H9 (cell line): ENCODE measurements at regions not wholly inside any gene's neighbourhood (a gene's known extent, or its start where the extent isn't known, plus 50 kb on each side); places are given as distances from the start of the nearest gene placed in this dataset.
A peak's percentile ranks its signal among the peaks of the same experiment; 100 is the strongest.

Experiments used
- DNase-seq: peaks from one replicate; pipeline ENCODE4 v3.0.0-alpha.2; 2017
- H2AFZ ChIP-seq: one replicate; pipeline ENCODE4 v1.6.1; 2013; ENCODE audit warnings: mild to moderate bottlenecking, low read length, control low read depth, moderate library complexity
- H2AK5ac ChIP-seq: 2 replicates; pipeline ENCODE4 v1.6.1; 2013; ENCODE audit warnings: low read length, control low read depth, mixed read lengths; ENCODE audit not compliant: insufficient read length
- H2BK120ac ChIP-seq: one replicate; pipeline ENCODE4 v1.6.1; 2013; ENCODE audit warnings: low read depth, mild to moderate bottlenecking, low read length, control low read depth, inconsistent platforms; ENCODE audit not compliant: poor library complexity, severe bottlenecking
- H2BK12ac ChIP-seq: 2 replicates; pipeline ENCODE4 v1.6.1; 2013; ENCODE audit warnings: low read length, control low read depth, mixed read lengths, low read depth; ENCODE audit not compliant: insufficient read length
- H2BK15ac ChIP-seq: 2 replicates; pipeline ENCODE4 v1.6.1; 2013; ENCODE audit warnings: low read depth, low read length, control low read depth
- H2BK20ac ChIP-seq: one replicate; pipeline ENCODE4 v1.6.1; 2013; ENCODE audit warnings: low read depth, mild to moderate bottlenecking, low read length, control low read depth, inconsistent platforms; ENCODE audit not compliant: poor library complexity, severe bottlenecking
- H2BK5ac ChIP-seq: 2 replicates; pipeline ENCODE4 v1.6.1; 2013; ENCODE audit warnings: low read length, control low read depth, mixed read lengths; ENCODE audit not compliant: insufficient read length
- H3K14ac ChIP-seq: 2 replicates; pipeline ENCODE4 v1.6.1; 2013; ENCODE audit warnings: low read length, control low read depth; ENCODE audit not compliant: insufficient read depth
- H3K18ac ChIP-seq: 2 replicates; pipeline ENCODE4 v1.6.1; 2013; ENCODE audit warnings: low read depth, mild to moderate bottlenecking, mixed read lengths, low read length, control low read depth; ENCODE audit not compliant: insufficient read length
- H3K23ac ChIP-seq: 2 replicates; pipeline ENCODE4 v1.6.1; 2013; ENCODE audit warnings: low read length, control low read depth, mixed read lengths, low read depth; ENCODE audit not compliant: insufficient read length
- H3K23me2 ChIP-seq: 2 replicates; pipeline ENCODE4 v1.6.1; 2013; ENCODE audit warnings: low read depth, mild to moderate bottlenecking, mixed read lengths, low read length, control low read depth; ENCODE audit not compliant: insufficient read length, poor library complexity, severe bottlenecking
- H3K27ac ChIP-seq: 2 replicates; pipeline ENCODE4 v1.5.1; 2013; ENCODE audit warnings: low read length, control low read depth, mixed read lengths, low read depth; ENCODE audit not compliant: insufficient read length
- H3K27me3 ChIP-seq: 2 replicates; pipeline ENCODE4 v1.6.1; 2013; ENCODE audit warnings: low read length, control low read depth, inconsistent platforms; ENCODE audit not compliant: insufficient read depth
- H3K4ac ChIP-seq: 2 replicates; pipeline ENCODE4 v1.6.1; 2013; ENCODE audit warnings: low read depth, mild to moderate bottlenecking, control low read depth, inconsistent platforms, low read length, moderate library complexity
- H3K4me1 ChIP-seq: 2 replicates; pipeline ENCODE4 v1.6.1; 2013; ENCODE audit warnings: low read length, control low read depth, inconsistent platforms; ENCODE audit not compliant: insufficient read depth
- H3K4me2 ChIP-seq: 2 replicates; pipeline ENCODE4 v1.6.1; 2013; ENCODE audit warnings: low read length, control low read depth, mixed read lengths; ENCODE audit not compliant: insufficient read length, insufficient read depth
- H3K56ac ChIP-seq: 2 replicates; pipeline ENCODE4 v1.6.1; 2013; ENCODE audit warnings: low read depth, mild to moderate bottlenecking, mixed read lengths, low read length, control low read depth; ENCODE audit not compliant: insufficient read length
- H3K79me1 ChIP-seq: 2 replicates; pipeline ENCODE4 v1.6.1; 2013; ENCODE audit warnings: low read depth, mild to moderate bottlenecking, moderate library complexity, low read length, control low read depth, inconsistent platforms; ENCODE audit not compliant: insufficient read depth, poor library complexity, severe bottlenecking
- H3K79me2 ChIP-seq: 2 replicates; pipeline ENCODE4 v1.6.1; 2013; ENCODE audit warnings: low read length, control low read depth, inconsistent platforms; ENCODE audit not compliant: insufficient read depth
- H3K9ac ChIP-seq: 2 replicates; pipeline ENCODE4 v1.6.1; 2013; ENCODE audit warnings: low read length, control low read depth, mixed read lengths; ENCODE audit not compliant: insufficient read length; ENCODE audit errors: extremely low read depth
- H3K9me3 ChIP-seq: one replicate; pipeline ENCODE4 v1.6.1; 2013; ENCODE audit warnings: low read depth, low read length, inconsistent platforms; ENCODE audit not compliant: control insufficient read depth
- H3T11ph ChIP-seq: one replicate; pipeline ENCODE4 v1.6.1; 2013; ENCODE audit warnings: mild to moderate bottlenecking, low read length, control low read depth, inconsistent platforms
- H4K20me1 ChIP-seq: one replicate; pipeline ENCODE4 v1.6.1; 2013; ENCODE audit not compliant: control insufficient read depth, insufficient read length, insufficient read depth
- H4K5ac ChIP-seq: 2 replicates; pipeline ENCODE4 v1.6.1; 2013; ENCODE audit warnings: low read depth, mild to moderate bottlenecking, mixed read lengths, low read length, control low read depth; ENCODE audit not compliant: insufficient read length
- H4K8ac ChIP-seq: replicated peaks from 2 replicates; pipeline ENCODE4 v1.6.1; 2013; ENCODE audit warnings: low read length, control low read depth, mixed read lengths, low read depth; ENCODE audit not compliant: insufficient read length
- H4K91ac ChIP-seq: 2 replicates; pipeline ENCODE4 v1.6.1; 2013; ENCODE audit warnings: low read depth, mild to moderate bottlenecking, moderate library complexity, mixed read lengths, low read length, control low read depth; ENCODE audit not compliant: insufficient read length
- H3K27ac Mint-ChIP-seq, 3 experiments: 2 replicates in 2 of 3; 3 replicates in 1 of 3; pipeline ENCODE4 v1.8.0; 2020 to 2021; ENCODE audit warnings: mixed read lengths in 3 of 3, mild to moderate bottlenecking in 1 of 3, moderate library complexity in 1 of 3
- H3K27me3 Mint-ChIP-seq: 2 replicates; pipeline ENCODE4 v1.8.0; 2021; ENCODE audit warnings: low read depth, mild to moderate bottlenecking, moderate library complexity, mixed read lengths
- H3K36me3 Mint-ChIP-seq, 3 experiments: 2 replicates in 2 of 3; 3 replicates in 1 of 3; pipeline ENCODE4 v1.8.0; 2020 to 2021; ENCODE audit warnings: low read depth in 3 of 3, mixed read lengths in 3 of 3; ENCODE audit not compliant: insufficient read depth in 1 of 3
- H3K4me1 Mint-ChIP-seq, 2 experiments: 2 replicates each; pipeline ENCODE4 v1.8.0; 2020; ENCODE audit warnings: mixed read lengths in 2 of 2
- H3K4me3 Mint-ChIP-seq, 2 experiments: 2 replicates in 1 of 2; 3 replicates in 1 of 2; pipeline ENCODE4 v1.8.0; 2020 to 2021; ENCODE audit warnings: mild to moderate bottlenecking in 2 of 2, mixed read lengths in 2 of 2, moderate library complexity in 1 of 2
- H3K9me3 Mint-ChIP-seq, 2 experiments: 2 replicates in 1 of 2; 3 replicates in 1 of 2; pipeline ENCODE4 v1.8.0; 2020; ENCODE audit warnings: mild to moderate bottlenecking in 2 of 2, mixed read lengths in 2 of 2, moderate library complexity in 1 of 2
- WGBS: extraction: QIAGEN DNeasy Blood & Tissue Kit; methylation state at CpG from one replicate; pipeline ENCODE4 v1.1.7; 2013; ENCODE audit warnings: missing lambda C conversion rate, low lambda C conversion rate, mixed read lengths; ENCODE audit not compliant: insufficient read length; ENCODE audit errors: extremely low coverage; 5-methylcytosine and 5-hydroxymethylcytosine counted together
- TF ChIP-seq, protein P1 (sequence below): fragments of 200-600 bp; sonication (generic); conservative IDR thresholded peaks from 3 replicates; pipeline ENCODE4 v1.8.0; 2021; ENCODE audit warnings: antibody characterized with exemption, mild to moderate bottlenecking

DNA sequence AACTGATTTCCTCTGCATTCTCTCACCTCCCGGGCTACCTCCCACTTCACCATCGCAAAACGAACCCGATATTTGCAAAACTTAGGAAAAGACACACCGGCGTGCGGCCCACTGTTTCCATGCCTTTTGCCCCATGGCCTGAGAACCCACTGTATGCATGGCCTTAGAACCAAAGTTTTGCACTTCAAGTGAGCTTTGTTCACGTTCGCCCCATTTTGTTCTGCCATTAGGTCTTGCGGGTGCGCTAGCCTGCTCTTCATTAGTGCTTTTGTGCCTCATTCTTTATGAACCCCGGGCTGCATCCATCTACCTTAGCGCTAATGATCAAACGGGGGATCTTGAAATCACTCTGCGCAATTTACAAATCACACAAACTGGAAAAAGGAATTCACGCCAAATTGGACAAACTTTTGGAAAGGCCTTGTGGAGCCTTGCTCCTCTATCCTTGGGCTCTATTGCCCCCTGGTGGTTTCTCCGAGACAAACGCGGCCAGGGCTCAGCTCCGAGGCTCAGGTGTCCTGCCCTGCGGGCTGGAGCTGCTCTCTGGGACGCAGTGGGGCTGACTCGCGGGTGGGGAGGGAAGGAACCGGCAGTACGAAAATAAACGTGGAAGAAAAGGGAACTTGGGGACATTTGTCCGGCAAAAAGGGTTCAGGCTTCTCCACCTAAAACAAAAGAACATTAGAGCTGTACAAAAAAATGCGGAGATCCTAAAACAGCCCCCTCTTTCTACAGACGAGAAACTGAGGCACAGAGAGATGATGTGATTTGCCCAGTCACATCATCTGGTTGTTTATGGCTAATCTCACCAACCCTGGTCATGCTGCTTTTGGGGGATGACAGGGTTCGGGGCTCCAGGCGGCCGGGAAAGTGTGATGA is 300.4 kb upstream of the NFE2L3 start:
- H2BK120ac ChIP-seq = no peak overlapping the region
- no peak overlapping the region for H2BK15ac ChIP-seq
- Mint-ChIP-seq H3K36me3 (no peaks in the 10 kb centered on the region; a peak in 1 of 7 replicates), H3K27ac (no peak overlapping the region; a peak in 1 of 7 replicates), H3K4me3 (peak overlapping the region; percentile 64 to 80), H3K9me3 (no peaks in the 10 kb centered on the region; a peak in 1 of 5 replicates), H3K4me1 (peaks cover 17 to 21% of the 10 kb centered on the region in 2 experiments), H3K27me3 (peaks cover 36% of the 10 kb centered on the region)
- H3K4me2 ChIP-seq = peak overlapping the region; percentile 48
- H3K27ac ChIP-seq = no peak overlapping the region
- H3K18ac ChIP-seq = no peak overlapping the region
- no peak overlapping the region for H3K14ac ChIP-seq
- no peak overlapping the region for H2BK20ac ChIP-seq
- no peak overlapping the region for H2AFZ ChIP-seq
- no peak overlapping the region for H2AK5ac ChIP-seq
- no peaks in the 10 kb centered on the region for H3K4me1 ChIP-seq
- no peak overlapping the region for H3K9ac ChIP-seq
- H4K20me1 ChIP-seq = no peaks in the 10 kb centered on the region
- H4K91ac ChIP-seq = no peak overlapping the region
- no peak overlapping the region for H2BK12ac ChIP-seq
- no peak overlapping the region for H3K23ac ChIP-seq
- H2BK5ac ChIP-seq = no peak overlapping the region
- H4K8ac ChIP-seq = no peak overlapping the region
- H4K5ac ChIP-seq = no peak overlapping the region
- H3K23me2 ChIP-seq = peaks cover 13% of the 10 kb centered on the region
- WGBS = no CpG with 5 or more reads among the region's 33 CpGs
- no peaks in the 10 kb centered on the region for H3K9me3 ChIP-seq
- peak; percentile 85 for DNase-seq
- H3K79me1 ChIP-seq = no peaks in the 10 kb centered on the region
- no peaks in the 10 kb centered on the region for H3K79me2 ChIP-seq
- H3K27me3 ChIP-seq = peaks cover 20% of the 10 kb centered on the region
- no peak overlapping the region for H3K4ac ChIP-seq
- TF ChIP-seq, protein P1, sequence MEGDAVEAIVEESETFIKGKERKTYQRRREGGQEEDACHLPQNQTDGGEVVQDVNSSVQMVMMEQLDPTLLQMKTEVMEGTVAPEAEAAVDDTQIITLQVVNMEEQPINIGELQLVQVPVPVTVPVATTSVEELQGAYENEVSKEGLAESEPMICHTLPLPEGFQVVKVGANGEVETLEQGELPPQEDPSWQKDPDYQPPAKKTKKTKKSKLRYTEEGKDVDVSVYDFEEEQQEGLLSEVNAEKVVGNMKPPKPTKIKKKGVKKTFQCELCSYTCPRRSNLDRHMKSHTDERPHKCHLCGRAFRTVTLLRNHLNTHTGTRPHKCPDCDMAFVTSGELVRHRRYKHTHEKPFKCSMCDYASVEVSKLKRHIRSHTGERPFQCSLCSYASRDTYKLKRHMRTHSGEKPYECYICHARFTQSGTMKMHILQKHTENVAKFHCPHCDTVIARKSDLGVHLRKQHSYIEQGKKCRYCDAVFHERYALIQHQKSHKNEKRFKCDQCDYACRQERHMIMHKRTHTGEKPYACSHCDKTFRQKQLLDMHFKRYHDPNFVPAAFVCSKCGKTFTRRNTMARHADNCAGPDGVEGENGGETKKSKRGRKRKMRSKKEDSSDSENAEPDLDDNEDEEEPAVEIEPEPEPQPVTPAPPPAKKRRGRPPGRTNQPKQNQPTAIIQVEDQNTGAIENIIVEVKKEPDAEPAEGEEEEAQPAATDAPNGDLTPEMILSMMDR = peak; percentile 87
- H3T11ph ChIP-seq = no peak overlapping the region
- H3K56ac ChIP-seq = no peak overlapping the region
